A204.1 (cell line): ENCODE measurements at regions not wholly inside any gene's neighbourhood (a gene's known extent, or its start where the extent isn't known, plus 50 kb on each side); places are given as distances from the start of the nearest gene placed in this dataset.
"Not testable (repeated sequence)": the region's sequence is repeated elsewhere in the genome, so short reads cannot be mapped to it uniquely, and the experiment has no call there.

Experiments used
- FAIRE-seq: peaks from 2 replicates; lab custom pipeline; 2012; peaks lifted over from hg19 to GRCh38; lab: Jason Lieb, UNC

GRCh38 chr17:33944826-33945225 lies 310.3 kb upstream of the CCL2 start:
- FAIRE-seq: no peak

GRCh38 chr17:33945646-33946546 lies 309.2 kb upstream of the CCL2 start:
- FAIRE-seq: no peak

DNA sequence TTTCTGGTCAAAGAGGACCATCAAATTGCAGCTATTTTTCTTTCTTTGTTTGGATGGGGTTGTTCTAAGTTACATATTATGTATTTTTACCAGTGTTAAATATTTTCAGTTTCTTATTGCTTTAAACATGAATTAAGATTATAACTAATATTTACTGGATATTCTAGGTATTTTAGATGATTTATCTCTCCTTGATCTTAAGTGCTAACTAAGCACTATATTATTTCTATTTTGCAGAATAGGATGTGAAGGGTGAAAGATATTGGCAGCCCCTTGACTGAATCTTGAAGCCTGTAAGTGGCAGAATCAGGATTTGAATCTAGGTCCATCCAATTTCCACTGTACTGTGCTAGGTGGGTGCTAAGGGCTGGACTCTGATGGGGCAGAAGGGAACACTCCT lies 307.3 kb upstream of the CCL2 start:
- FAIRE-seq: no peak

DNA sequence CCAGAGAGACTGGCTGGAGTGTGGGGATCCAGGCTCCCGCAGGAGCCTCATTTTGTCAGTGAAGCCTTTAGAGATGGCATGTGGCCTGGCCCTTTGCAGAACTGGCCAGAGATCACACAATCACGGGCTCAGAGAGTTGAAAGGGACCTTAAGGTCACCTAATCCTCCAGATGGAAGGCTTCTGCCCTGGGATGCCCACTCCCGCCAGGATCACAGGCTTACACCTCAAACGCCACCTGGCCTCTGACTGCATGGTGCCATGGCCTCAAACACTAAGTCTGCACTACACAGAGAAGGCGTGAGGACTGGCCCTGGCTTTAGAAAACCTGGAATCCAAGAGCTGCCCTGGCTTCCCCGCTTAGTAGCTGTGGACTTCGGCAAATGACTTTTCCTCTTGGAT lies 306.8 kb upstream of the CCL2 start:
- no peak for FAIRE-seq

- no peak for FAIRE-seq
Observed at GRCh38 chr17:33949100-33949499, 306.0 kb upstream of the CCL2 start.

DNA sequence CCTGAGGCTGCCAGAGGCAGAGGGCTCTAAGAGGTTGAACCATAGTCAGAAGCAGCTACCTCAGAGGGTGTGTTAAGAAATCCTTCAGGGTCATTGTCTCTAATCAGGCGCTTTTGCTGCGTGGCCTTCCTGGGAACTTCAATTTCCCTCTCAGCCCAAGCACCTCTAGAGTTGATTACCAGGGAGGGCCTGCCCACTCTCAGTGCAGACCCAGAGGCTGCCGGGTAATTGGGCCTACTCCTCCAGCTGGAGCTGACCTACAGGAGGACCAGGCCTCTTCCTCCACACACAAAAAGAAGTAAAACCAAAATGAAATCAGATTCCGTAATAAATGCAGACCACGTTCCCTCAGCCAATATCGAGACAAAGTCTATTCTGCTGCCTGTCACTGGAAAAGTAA lies 305.0 kb upstream of the CCL2 start:
- FAIRE-seq: no peak

DNA sequence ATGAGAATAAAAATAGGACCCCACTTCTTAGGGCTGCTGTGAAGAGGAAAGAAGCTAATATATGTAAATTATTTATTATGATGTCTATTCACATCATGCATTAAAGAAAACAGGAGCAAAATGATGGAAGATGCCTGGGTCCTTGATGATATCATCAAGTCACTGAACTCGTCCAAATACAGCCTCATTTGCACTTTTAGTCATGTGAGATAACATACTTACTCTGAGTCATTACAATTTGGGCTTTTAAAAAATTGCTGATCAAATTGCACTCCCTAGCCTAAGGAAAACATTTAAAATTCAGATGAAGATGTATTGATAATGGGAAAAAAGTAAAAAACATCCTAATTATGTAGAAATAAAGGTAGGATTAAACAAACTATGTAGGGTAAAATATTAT lies 302.7 kb upstream of the CCL2 start:
- no peak for FAIRE-seq

GRCh38 chr17:33954597-33954996 lies 300.5 kb upstream of the CCL2 start:
- FAIRE-seq: no peak

DNA sequence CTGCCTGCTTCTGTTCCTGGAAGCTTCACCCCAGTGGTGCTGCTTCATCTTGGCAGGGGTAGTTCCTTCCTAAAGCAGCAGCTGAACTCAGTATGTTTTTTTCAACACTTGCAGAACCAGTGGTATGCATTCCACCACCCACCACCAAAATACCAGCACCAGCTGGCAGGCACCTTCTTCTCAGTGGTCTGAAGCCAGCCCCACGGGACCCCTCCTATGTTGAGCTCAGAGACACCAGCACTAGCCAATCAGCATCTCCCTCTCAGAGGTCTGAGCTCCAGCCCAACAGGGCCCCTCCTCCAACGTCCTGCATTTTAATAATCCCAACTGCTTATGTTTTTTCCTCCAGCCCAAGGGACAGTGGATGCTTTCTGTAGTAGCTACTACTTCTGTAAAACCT lies 299.6 kb upstream of the CCL2 start:
- FAIRE-seq: no peak

DNA sequence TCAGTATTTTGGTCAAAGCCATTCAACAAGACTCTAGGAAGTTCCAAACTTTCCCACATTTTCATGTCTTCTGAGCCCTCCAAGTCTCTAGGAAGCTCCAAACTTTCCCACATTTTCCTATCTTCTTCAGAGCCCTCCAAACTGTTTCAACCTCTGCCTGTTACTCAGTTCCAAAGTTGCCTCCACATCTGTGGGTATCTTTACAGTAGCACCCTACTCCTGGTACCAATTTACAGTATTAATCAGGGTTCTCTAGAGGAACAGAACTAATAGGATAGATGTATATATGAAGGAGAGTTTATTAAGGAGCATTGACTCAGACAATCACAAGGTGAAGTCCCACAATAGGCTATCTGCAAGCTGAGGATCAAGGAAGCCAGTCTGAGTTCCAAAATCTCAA lies 296.0 kb upstream of the CCL2 start:
- FAIRE-seq: not testable (repeated sequence)

GRCh38 chr17:33962857-33963655 lies 292.0 kb upstream of the CCL2 start:
- FAIRE-seq: no peak

DNA sequence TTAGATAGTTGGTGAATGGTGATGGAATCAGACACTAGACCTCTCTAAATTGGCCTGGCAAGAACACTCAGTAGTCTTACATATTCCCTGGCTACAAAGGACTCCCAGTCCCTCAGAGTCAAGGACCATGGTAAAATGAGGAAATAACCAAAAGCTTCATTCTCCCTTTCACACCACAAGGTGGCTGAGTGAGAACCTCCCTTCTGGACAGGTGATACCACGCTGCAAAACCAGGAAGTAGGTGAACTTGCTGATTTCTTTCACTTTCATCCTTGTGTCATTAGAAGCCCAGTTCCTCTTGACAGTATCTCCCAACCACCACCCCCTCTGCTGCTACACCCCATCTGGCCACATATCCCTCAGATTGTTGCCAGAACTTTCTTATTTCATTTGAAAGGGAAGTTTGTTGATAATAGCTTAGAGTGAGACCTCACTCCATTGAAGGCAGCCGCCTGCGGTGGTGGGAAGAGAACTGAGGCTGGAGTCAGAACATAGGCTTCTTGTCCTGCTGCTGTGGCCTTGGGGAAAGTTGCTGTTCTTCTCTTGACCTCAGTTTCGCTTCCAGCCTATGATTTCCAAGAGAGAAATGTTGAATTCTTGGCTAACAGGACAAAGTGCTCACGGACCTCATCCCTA lies 290.6 kb upstream of the CCL2 start:
- no peak for FAIRE-seq

DNA sequence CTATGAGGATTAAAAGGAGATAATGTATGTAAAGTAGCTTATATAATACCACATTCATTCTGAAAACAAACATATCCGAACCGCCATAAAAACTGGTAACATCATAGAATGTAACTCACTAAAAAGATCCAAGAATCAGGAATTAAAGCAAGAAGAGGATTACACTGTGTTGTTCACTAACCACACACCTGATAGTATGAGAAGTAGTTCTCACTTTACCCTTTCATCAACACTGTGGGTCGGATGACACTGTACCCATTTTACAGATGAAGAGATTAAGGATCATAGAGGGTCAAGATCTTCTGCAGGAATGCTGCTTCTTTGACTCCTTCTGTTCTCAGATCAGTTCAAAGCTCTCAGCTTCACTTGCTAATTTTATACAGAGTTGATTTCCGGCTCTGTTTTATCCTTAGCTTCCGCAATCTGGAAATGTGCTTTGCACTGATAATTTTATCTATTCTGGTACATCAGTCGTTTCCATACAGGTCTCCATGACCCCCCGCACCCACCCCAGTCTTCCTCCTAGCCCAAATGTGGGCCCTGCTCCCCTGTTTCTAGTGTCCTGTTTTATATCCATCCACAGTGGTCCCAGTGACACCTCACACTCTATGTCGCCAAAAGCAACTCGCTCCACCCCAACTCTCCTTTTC lies 288.6 kb upstream of the CCL2 start:
- FAIRE-seq: no peak

DNA sequence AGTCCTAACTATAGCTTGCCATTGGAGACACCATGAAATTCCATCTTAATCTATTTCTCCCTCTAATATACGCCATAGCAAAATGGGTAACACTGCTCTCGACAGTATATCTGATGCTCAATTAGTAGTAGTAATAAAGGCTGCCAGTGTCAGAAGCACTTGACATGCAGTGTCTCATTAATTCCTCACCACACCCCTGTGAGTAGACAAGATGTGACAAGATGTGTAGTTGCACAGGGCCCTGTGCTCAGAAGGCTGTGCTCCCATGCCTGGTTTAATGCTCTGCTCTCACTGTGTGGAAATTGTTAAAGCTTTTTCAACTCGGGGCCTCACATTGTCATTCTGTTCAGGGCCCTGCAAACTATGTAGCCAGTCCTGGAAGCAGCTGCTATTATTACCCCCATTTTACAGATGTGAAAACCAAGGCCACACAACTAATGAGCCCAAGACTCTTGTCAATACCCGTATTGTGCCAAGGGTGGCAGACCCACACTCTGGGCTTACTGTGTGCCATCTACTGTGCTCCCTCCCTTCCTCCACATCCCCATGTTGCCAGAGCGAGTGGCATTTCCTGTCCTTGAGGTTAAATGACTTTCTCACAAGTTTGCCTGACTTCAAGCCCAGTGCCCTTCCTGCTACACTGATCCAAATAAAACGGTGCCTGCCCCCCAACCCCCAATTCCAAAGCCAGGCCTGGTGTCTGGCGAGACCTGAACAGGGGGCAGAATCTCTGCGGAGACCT lies 287.3 kb upstream of the CCL2 start:
- no peak for FAIRE-seq

- no peak for FAIRE-seq
Observed at GRCh38 chr17:33968350-33969044, 286.6 kb upstream of the CCL2 start.

DNA sequence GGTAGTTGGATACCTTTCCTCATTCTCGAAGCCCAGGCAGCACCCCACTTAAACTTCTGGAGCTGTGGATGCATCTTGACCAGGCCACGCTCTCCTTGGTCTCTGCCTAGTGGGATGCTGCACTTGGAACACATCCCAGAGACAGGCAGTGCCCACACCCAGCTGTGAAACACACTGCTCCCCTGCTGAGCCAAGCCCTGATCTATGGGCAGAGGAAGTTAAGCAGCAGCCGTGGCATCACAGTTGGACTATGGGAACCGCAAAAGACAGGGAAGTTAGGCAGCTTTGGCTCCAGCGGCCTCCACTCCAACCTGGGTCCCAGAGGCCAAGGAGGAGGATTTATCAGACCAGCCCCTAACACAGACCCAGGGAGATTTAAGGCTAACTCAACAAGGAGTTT lies 284.8 kb upstream of the CCL2 start:
- FAIRE-seq: no peak

- FAIRE-seq: no peak
Observed at GRCh38 chr17:33972763-33973162, 282.3 kb upstream of the CCL2 start.

DNA sequence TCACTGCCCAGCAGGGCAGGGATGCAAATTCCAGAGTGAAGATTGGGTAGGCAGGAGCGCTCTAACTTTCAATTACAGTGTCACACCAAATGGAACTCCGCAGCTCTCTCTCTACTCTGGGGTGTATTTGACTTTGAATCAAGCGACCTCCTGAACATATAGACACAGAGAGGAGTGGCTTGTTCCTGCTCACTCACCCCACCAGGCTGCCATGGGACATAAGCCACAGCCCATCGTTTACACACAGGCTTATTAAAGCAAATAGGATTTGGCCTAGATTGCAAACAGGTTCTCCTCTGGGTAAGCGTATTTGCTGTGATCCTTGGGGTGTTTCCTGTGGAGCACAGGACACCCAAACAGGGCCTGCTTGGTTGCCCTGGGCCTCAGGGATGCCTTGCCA lies 281.6 kb upstream of the CCL2 start:
- no peak for FAIRE-seq

GRCh38 chr17:33974276-33974675 lies 280.8 kb upstream of the CCL2 start:
- FAIRE-seq: no peak

- FAIRE-seq: no peak
Observed at GRCh38 chr17:33976831-33977230, 278.3 kb upstream of the CCL2 start.
